Loucy (cell line): ENCODE measurements at regions not wholly inside any gene's neighbourhood (a gene's known extent, or its start where the extent isn't known, plus 50 kb on each side); places are given as distances from the start of the nearest gene placed in this dataset.

ENCODE experiments used
- H2AFZ ChIP-seq: fragments of 200-600 bp; sonication (generic); 2 replicates; pipeline ENCODE4 v1.6.0; 2016; ENCODE audit warnings: antibody characterized with exemption, mild to moderate bottlenecking, low read length, moderate library complexity
- H3F3A ChIP-seq: fragments of 200-600 bp; 2 replicates; pipeline ENCODE4 v1.6.0; 2016; ENCODE audit warnings: antibody characterized with exemption, low read depth, mild to moderate bottlenecking
- H3K27me3 ChIP-seq: fragments of 200-600 bp; sonication (generic); 2 replicates; pipeline ENCODE4 v1.6.1; 2014; ENCODE audit warnings: low read length, mild to moderate bottlenecking; ENCODE audit not compliant: insufficient read depth, poor library complexity, severe bottlenecking
- H3K36me3 ChIP-seq: fragments of 200-600 bp; sonication (generic); 2 replicates; pipeline ENCODE4 v1.6.1; 2016; ENCODE audit warnings: low read length; ENCODE audit not compliant: insufficient read depth
- H3K4me1 ChIP-seq: fragments of 200-600 bp; sonication (generic); 2 replicates; pipeline ENCODE4 v1.5.1; 2014; ENCODE audit warnings: low read length, mild to moderate bottlenecking; ENCODE audit not compliant: insufficient read depth, poor library complexity, severe bottlenecking
- H3K4me2 ChIP-seq: fragments of 200-600 bp; sonication (generic); 2 replicates; pipeline ENCODE4 v1.6.0; 2014; ENCODE audit warnings: antibody characterized with exemption, low read length, low read depth, mild to moderate bottlenecking; ENCODE audit not compliant: poor library complexity, severe bottlenecking
- H3K4me3 ChIP-seq: fragments of 200-600 bp; sonication (generic); 2 replicates; pipeline ENCODE4 v1.5.1; 2014; ENCODE audit warnings: low read length, mild to moderate bottlenecking, mixed read lengths; ENCODE audit not compliant: poor library complexity, severe bottlenecking
- H3K79me2 ChIP-seq: fragments of 200-600 bp; sonication (generic); 2 replicates; pipeline ENCODE4 v1.6.1; 2014; ENCODE audit warnings: low read length; ENCODE audit not compliant: insufficient read depth
- H3K9ac ChIP-seq: fragments of 200-600 bp; sonication (generic); 2 replicates; pipeline ENCODE4 v1.6.0; 2014; ENCODE audit warnings: mild to moderate bottlenecking, low read depth, low read length, moderate library complexity; ENCODE audit not compliant: poor library complexity, severe bottlenecking
- H3K9me2 ChIP-seq: fragments of 200-600 bp; sonication (generic); replicated peaks from 2 replicates; pipeline ENCODE4 v1.6.1; 2016; ENCODE audit warnings: low read depth, low read length, mixed read lengths
- H3K9me3 ChIP-seq: fragments of 200-600 bp; sonication (generic); 2 replicates; pipeline ENCODE4 v1.6.1; 2014; ENCODE audit warnings: mild to moderate bottlenecking, antibody characterized with exemption, low read length, low read depth; ENCODE audit not compliant: insufficient read depth
- H4K20me1 ChIP-seq: fragments of 200-600 bp; sonication (generic); 2 replicates; pipeline ENCODE4 v1.6.0; 2014; ENCODE audit warnings: antibody characterized with exemption, low read length, mild to moderate bottlenecking; ENCODE audit not compliant: insufficient read depth, poor library complexity, severe bottlenecking
- EZH2phosphoT487 ChIP-seq: fragments of 200-600 bp; IDR thresholded peaks from 2 replicates; pipeline ENCODE4 v1.6.1; 2018; ENCODE audit warnings: antibody characterized with exemption, mild to moderate bottlenecking, moderate library complexity, borderline replicate concordance
- TF ChIP-seq, protein P1 (sequence below): fragments of 200-600 bp; sonication (generic); conservative IDR thresholded peaks from 2 replicates; pipeline ENCODE4 v1.5.1; 2014; ENCODE audit warnings: mild to moderate bottlenecking, antibody characterized with exemption, low read length

DNA sequence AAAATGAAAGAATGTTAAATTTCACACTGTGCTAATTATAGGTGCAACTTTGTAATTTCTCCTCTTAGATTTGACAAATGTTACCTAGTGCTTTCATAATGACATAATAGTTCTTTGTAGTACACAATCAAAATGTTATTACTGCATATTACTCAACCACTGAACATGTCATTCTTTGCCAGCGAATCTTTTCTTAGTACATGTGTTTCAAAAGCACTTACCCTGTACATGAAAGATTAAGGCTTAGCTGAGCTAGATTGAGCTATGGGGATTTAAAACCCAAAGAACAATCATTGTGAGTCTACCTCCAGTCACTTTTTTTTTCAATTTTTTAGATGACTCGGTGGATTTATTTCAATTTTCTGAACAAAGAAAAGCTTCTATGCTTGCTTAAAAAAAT lies 123.5 kb upstream of the FERD3L start:
- Histone ChIP-seq H3K4me3 (no peak overlapping the region), H3K4me2 (no peak overlapping the region), H4K20me1 (no peaks in the 10 kb centered on the region), H3K9ac (no peak overlapping the region), H2AFZ (0 out of 2 replicates have a peak overlapping the region, but pooled peaks have one; percentile 0), H3K27me3 (no peaks in the 10 kb centered on the region), H3K79me2 (no peaks in the 10 kb centered on the region), H3K9me3 (no peaks in the 10 kb centered on the region), H3K36me3 (no peaks in the 10 kb centered on the region), H3F3A (no peaks in the 10 kb centered on the region), H3K9me2 (no peaks in the 10 kb centered on the region), H3K4me1 (no peaks in the 10 kb centered on the region)
- no peak for TF ChIP-seq EZH2phosphoT487
- TF ChIP-seq, protein P1, sequence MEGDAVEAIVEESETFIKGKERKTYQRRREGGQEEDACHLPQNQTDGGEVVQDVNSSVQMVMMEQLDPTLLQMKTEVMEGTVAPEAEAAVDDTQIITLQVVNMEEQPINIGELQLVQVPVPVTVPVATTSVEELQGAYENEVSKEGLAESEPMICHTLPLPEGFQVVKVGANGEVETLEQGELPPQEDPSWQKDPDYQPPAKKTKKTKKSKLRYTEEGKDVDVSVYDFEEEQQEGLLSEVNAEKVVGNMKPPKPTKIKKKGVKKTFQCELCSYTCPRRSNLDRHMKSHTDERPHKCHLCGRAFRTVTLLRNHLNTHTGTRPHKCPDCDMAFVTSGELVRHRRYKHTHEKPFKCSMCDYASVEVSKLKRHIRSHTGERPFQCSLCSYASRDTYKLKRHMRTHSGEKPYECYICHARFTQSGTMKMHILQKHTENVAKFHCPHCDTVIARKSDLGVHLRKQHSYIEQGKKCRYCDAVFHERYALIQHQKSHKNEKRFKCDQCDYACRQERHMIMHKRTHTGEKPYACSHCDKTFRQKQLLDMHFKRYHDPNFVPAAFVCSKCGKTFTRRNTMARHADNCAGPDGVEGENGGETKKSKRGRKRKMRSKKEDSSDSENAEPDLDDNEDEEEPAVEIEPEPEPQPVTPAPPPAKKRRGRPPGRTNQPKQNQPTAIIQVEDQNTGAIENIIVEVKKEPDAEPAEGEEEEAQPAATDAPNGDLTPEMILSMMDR, result no peak

DNA sequence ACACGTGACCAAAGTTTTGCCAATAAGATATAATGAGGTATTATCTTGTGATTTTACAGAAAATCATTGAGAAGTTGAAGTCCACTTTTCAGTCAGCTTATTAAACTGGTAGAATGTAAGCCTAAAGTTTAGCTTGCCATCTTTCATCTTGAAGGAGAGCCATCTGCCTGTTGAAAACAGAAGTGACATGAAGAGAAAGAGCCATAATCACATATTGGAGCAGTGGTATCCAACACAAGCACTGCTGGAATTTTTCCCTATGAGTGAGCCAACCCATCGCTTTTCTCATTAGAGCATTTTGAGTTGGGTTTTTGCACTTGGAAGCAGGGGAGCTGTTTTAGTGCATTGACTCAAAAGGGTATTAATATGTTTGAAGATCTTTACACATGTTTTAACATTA lies 117.6 kb upstream of the FERD3L start:
- no peaks in the 10 kb centered on the region for H3K27me3 ChIP-seq
- no peaks in the 10 kb centered on the region for H3K36me3 ChIP-seq
- no peaks in the 10 kb centered on the region for H3K4me1 ChIP-seq
- no peaks in the 10 kb centered on the region; the same call in 1 of the 2 replicates for H3K9me3 ChIP-seq
- H3K79me2 ChIP-seq, result no peaks in the 10 kb centered on the region
- H4K20me1 ChIP-seq, result no peaks in the 10 kb centered on the region
- no peak for TF ChIP-seq EZH2phosphoT487
- TF ChIP-seq, protein P1, result peak; percentile 43
- no peaks in the 10 kb centered on the region for H3F3A ChIP-seq
- no peaks in the 10 kb centered on the region for H3K9me2 ChIP-seq
- no peak overlapping the region for H3K9ac ChIP-seq
- no peak overlapping the region for H2AFZ ChIP-seq
- H3K4me3 ChIP-seq, result no peak overlapping the region
- no peak overlapping the region for H3K4me2 ChIP-seq

DNA sequence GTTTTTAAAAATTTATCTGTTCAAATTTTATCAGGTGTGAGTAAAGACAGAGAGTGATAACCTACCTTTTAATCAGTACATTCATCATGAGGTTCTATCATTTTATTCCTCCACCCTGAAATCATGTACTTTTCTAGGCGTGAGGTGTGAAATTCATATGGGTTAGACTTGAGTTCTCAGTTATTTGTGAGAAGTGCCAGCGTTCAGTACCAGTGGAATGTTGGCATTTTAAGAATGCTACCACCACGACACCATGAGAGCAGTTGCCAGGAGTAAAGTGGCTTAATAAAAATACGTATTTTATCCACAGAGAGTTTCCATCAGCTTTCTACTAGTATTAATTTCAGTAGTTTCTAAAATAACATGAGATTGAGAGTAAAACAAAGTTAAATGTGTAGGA lies 104.1 kb upstream of the FERD3L start:
- H3K4me3 ChIP-seq, result no peak overlapping the region
- no peaks in the 10 kb centered on the region for H3K79me2 ChIP-seq
- H3K4me2 ChIP-seq, result peak overlapping the region; percentile 89
- no peak overlapping the region for H3K9ac ChIP-seq
- H3K9me3 ChIP-seq, result no peaks in the 10 kb centered on the region
- TF ChIP-seq EZH2phosphoT487, result no peak
- TF ChIP-seq, protein P1, result no peak
- H3K4me1 ChIP-seq, result peaks cover 27% of the 10 kb centered on the region
- no peaks in the 10 kb centered on the region for H3K27me3 ChIP-seq
- no peaks in the 10 kb centered on the region for H3K36me3 ChIP-seq
- H4K20me1 ChIP-seq, result no peaks in the 10 kb centered on the region
- peaks cover 5% of the 10 kb centered on the region; the same call in 1 of the 2 replicates for H3F3A ChIP-seq
- no peak overlapping the region for H2AFZ ChIP-seq
- no peaks in the 10 kb centered on the region for H3K9me2 ChIP-seq
